ENCODE measurements at regions not wholly inside any gene's neighbourhood (a gene's known extent, or its start where the extent isn't known, plus 50 kb on each side); places are given as distances from the start of the nearest gene placed in this dataset.
A peak's percentile ranks its signal among the peaks of the same experiment; 100 is the strongest.

- Histone ChIP-seq H3K27ac (no peak overlapping the region), H3K79me2 (no peaks in the 10 kb centered on the region), H3K4me2 (no peak overlapping the region), H3K27me3 (no peaks in the 10 kb centered on the region), H4K20me1 (ENCODE audit: insufficient read depth, poor library complexity, severe bottlenecking) (no peaks in the 10 kb centered on the region), H3K4me3 (no peak overlapping the region), H3K4me1 (ENCODE audit: insufficient read depth) (peaks cover 10% of the 10 kb centered on the region), H3K9me2 (replicated peaks; ENCODE audit: insufficient read depth) (no peaks in the 10 kb centered on the region), H3K36me3 (replicated peaks; ENCODE audit: insufficient read depth, low read depth) (no peaks in the 10 kb centered on the region), H2AFZ (no peak overlapping the region), H3K9me3 (ENCODE audit: low read depth) (no peaks in the 10 kb centered on the region)
- WGBS (ENCODE audit: low lambda C conversion rate, missing lambda C conversion rate), result 77% methylated on average over 3 of the region's 3 CpGs
- TF ChIP-seq EZH2phosphoT487 (IDR thresholded peaks at IDR 0.05; ENCODE audit: low read depth, severe bottlenecking, unreplicated experiment) (no peak), EZH2 (IDR thresholded peaks at IDR 0.05; ENCODE audit: borderline replicate concordance) (no peak), CTCF (IDR thresholded peaks at IDR 0.05; ENCODE audit: poor library complexity) (no peak)
- DNase-seq (ENCODE audit: low spot score), result no peak
Observed at GRCh38 chr18:29157057-29157780, 980.3 kb upstream of the CDH2 start.

GRCh38 chr18:29156531-29156930, 979.6 kb upstream of the CDH2 start:
- TF ChIP-seq EZH2 (IDR thresholded peaks at IDR 0.05; ENCODE audit: borderline replicate concordance) (no peak), CTCF (IDR thresholded peaks at IDR 0.05; ENCODE audit: poor library complexity) (no peak), EZH2phosphoT487 (IDR thresholded peaks at IDR 0.05; ENCODE audit: low read depth, severe bottlenecking, unreplicated experiment) (no peak)
- 82% methylated on average over 4 of the region's 4 CpGs for WGBS (ENCODE audit: low lambda C conversion rate, missing lambda C conversion rate)
- Histone ChIP-seq H3K4me1 (ENCODE audit: insufficient read depth) (peaks cover 10% of the 10 kb centered on the region), H3K27me3 (no peaks in the 10 kb centered on the region), H3K4me2 (no peak overlapping the region), H2AFZ (no peak overlapping the region), H3K36me3 (replicated peaks; ENCODE audit: insufficient read depth, low read depth) (no peaks in the 10 kb centered on the region), H3K27ac (no peak overlapping the region), H3K9me2 (replicated peaks; ENCODE audit: insufficient read depth) (no peaks in the 10 kb centered on the region), H4K20me1 (ENCODE audit: insufficient read depth, poor library complexity, severe bottlenecking) (no peaks in the 10 kb centered on the region), H3K79me2 (no peaks in the 10 kb centered on the region), H3K9me3 (ENCODE audit: low read depth) (no peaks in the 10 kb centered on the region), H3K4me3 (no peak overlapping the region)
- DNase-seq (ENCODE audit: low spot score), result no peak

- H3K79me2 ChIP-seq, result no peaks in the 10 kb centered on the region
- WGBS (ENCODE audit: low lambda C conversion rate, missing lambda C conversion rate), result 50% methylated on average over 9 of the region's 9 CpGs
- no peaks in the 10 kb centered on the region for H3K36me3 ChIP-seq (replicated peaks; ENCODE audit: insufficient read depth, low read depth)
- H3K4me1 ChIP-seq (ENCODE audit: insufficient read depth), result peaks cover 10% of the 10 kb centered on the region
- no peaks in the 10 kb centered on the region for H3K9me3 ChIP-seq (ENCODE audit: low read depth)
- TF ChIP-seq CTCF (IDR thresholded peaks at IDR 0.05; ENCODE audit: poor library complexity) (no peak), EZH2 (IDR thresholded peaks at IDR 0.05; ENCODE audit: borderline replicate concordance) (no peak), EZH2phosphoT487 (IDR thresholded peaks at IDR 0.05; ENCODE audit: low read depth, severe bottlenecking, unreplicated experiment) (no peak)
- H3K4me3 ChIP-seq, result no peak overlapping the region
- H3K4me2 ChIP-seq, result no peak overlapping the region
- H3K27ac ChIP-seq, result peak overlapping the region; percentile 39
- H2AFZ ChIP-seq, result no peak overlapping the region
- no peaks in the 10 kb centered on the region for H3K9me2 ChIP-seq (replicated peaks; ENCODE audit: insufficient read depth)
- H4K20me1 ChIP-seq (ENCODE audit: insufficient read depth, poor library complexity, severe bottlenecking), result no peaks in the 10 kb centered on the region
- DNase-seq (ENCODE audit: low spot score), result peak; percentile 13
- no peaks in the 10 kb centered on the region for H3K27me3 ChIP-seq
Observed at GRCh38 chr18:29154758-29155725, 978.1 kb upstream of the CDH2 start.

All from hepatocyte (in vitro differentiated cells).